Neuron (in vitro differentiated cells): ENCODE measurements at regions not wholly inside any gene's neighbourhood (a gene's known extent, or its start where the extent isn't known, plus 50 kb on each side); places are given as distances from the start of the nearest gene placed in this dataset.
"Not testable (repeated sequence)": the region's sequence is repeated elsewhere in the genome, so short reads cannot be mapped to it uniquely, and the experiment has no call there.

Experiments used
- H2AFZ ChIP-seq: one replicate; pipeline ENCODE4 v1.6.1; 2013; ENCODE audit warnings: low read depth, mild to moderate bottlenecking, inconsistent platforms, low read length, moderate library complexity
- H3K27me3 ChIP-seq: one replicate; pipeline ENCODE4 v1.6.1; 2013; ENCODE audit warnings: low read length; ENCODE audit not compliant: insufficient read depth
- H3K36me3 ChIP-seq: one replicate; pipeline ENCODE4 v1.6.1; 2013; ENCODE audit warnings: low read length; ENCODE audit not compliant: insufficient read depth
- H3K4me1 ChIP-seq: one replicate; pipeline ENCODE4 v1.6.1; 2013; ENCODE audit warnings: low read length; ENCODE audit not compliant: insufficient read depth
- H3K4me3 ChIP-seq: 2 replicates; pipeline ENCODE4 v1.5.1; 2013; ENCODE audit warnings: mild to moderate bottlenecking, low read length, moderate library complexity
- H3K9me3 ChIP-seq: one replicate; pipeline ENCODE4 v1.6.1; 2013; ENCODE audit warnings: low read length

DNA sequence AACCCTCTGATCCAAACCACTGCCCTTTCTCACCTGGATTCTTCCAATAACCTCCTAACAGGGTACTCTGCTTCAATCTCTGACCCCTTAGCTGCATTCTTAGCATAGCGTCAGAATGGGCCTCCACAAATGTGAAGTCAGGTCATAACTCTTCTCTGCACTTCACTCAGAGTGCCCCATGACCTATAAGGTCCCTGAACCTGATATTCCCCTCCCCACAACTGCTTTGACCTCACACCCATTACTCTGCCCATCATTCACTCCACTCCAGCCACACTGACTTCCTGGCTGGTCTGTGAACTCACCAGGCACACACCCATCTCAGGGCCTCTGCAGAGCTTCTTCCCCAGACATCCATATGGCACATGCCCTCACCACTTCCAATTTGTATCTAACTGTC lies 141.9 kb downstream of the ZNF281 start:
- Histone ChIP-seq H3K4me3 (no peak overlapping the region), H3K9me3 (no peaks in the 10 kb centered on the region), H3K4me1 (no peaks in the 10 kb centered on the region), H3K27me3 (no peaks in the 10 kb centered on the region), H3K36me3 (no peaks in the 10 kb centered on the region), H2AFZ (no peak overlapping the region)

DNA sequence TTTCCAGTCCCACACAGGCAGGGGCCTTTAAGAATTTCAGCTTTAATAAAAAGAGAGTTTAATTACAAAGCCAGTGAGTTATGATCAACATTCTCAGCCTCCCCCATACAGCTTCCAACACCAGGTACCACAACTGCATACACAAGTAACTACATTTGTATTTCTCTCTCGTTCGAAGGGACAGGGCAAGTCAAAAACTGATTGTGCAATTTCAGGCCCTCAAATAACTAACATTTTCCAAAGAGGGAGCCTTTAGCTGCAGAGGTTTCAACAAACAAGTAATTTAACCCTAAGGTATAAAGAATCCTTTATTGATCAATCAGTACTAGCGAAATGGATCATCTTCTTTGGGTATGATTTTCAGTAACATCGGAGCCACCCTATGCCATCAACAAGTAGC lies 142.4 kb downstream of the ZNF281 start:
- Histone ChIP-seq H3K27me3 (no peaks in the 10 kb centered on the region), H2AFZ (no peak overlapping the region), H3K9me3 (no peaks in the 10 kb centered on the region), H3K36me3 (no peaks in the 10 kb centered on the region), H3K4me1 (no peaks in the 10 kb centered on the region), H3K4me3 (no peak overlapping the region)

DNA sequence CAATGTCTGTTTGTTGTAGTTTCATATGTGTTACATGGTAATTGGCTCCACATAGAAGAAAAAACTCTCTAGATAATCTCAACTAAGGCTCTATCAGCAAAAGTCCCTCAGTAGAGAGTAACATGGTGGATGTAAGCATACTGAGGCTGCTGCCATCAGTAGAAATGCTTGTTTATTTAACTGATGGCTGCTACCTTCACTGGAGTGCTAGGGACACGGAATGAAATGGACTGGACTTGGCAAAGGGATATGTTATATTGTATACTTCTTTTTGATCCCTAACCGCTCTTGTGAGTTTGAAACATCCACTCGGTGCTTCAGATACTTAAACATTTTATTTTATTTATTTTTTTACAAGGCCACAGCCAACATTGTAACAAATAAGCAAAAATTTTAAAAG lies 143.0 kb downstream of the ZNF281 start:
- H3K36me3 ChIP-seq: no peaks in the 10 kb centered on the region
- H3K27me3 ChIP-seq: no peaks in the 10 kb centered on the region
- H3K9me3 ChIP-seq: no peaks in the 10 kb centered on the region
- no peaks in the 10 kb centered on the region for H3K4me1 ChIP-seq
- no peak overlapping the region for H3K4me3 ChIP-seq
- no peak overlapping the region for H2AFZ ChIP-seq

DNA sequence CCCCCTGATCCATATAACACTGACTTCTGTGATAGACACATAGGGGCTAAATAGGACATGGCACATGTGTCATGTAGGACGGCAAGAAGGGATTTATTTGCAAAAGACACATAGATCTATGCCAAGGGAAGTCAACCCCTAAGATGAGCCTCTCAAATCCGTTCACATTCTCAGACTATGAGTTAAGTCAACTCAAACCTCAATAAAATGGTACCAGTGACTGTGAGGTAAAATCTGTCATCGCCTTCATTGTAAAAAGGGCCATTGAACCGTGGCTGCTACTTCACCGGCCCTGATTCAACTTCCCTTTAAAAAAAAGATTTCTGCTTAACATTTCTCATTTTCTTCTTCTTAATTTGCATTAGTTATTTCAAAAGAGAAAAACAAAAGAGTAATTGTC lies 144.0 kb downstream of the ZNF281 start:
- no peaks in the 10 kb centered on the region for H3K27me3 ChIP-seq
- no peaks in the 10 kb centered on the region for H3K4me1 ChIP-seq
- no peak overlapping the region for H3K4me3 ChIP-seq
- H3K9me3 ChIP-seq: no peaks in the 10 kb centered on the region
- no peak overlapping the region for H2AFZ ChIP-seq
- no peaks in the 10 kb centered on the region for H3K36me3 ChIP-seq

DNA sequence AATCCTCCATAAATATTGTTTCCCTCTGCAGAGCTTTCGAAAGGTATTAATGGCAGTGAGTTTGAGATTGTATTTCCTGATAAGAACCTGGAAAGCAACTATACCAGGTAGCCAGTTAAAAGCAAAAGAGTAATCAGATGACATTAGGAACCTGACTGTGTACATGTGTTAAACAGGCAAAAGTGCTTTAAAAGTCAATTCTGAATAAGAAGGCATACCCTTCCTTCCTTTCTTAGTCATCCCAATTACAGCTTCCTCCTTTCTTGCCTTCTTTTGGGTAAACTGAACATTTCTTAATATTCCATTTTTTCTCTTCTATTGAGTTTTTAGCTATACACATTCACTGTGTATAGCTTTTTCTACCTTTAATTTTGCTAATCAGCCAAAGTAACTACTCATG lies 144.7 kb downstream of the ZNF281 start:
- Histone ChIP-seq H3K9me3 (no peaks in the 10 kb centered on the region), H2AFZ (no peak overlapping the region), H3K36me3 (no peaks in the 10 kb centered on the region), H3K27me3 (no peaks in the 10 kb centered on the region), H3K4me3 (no peak overlapping the region), H3K4me1 (no peaks in the 10 kb centered on the region)

DNA sequence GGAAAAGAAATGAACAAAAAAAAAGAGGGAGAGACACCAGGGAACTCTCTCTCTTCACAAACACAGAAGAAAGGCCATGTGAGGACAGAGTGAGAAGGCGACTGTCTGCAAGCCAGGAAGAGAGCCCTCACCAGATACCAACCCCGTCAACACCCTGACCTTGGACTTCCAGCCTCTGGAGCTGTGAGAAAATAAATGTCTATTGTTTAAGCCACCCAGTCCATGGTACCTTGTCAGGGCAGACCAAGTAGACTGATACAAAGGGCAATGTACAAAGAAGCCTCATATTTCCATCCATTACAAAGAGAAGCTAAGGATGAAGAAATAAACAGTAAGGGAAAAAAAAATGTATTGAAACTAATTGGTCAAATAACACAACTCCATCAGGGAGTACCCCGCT lies 146.6 kb downstream of the ZNF281 start:
- Histone ChIP-seq H3K9me3 (no peaks in the 10 kb centered on the region), H3K4me1 (no peaks in the 10 kb centered on the region), H2AFZ (no peak overlapping the region), H3K4me3 (no peak overlapping the region), H3K36me3 (no peaks in the 10 kb centered on the region), H3K27me3 (no peaks in the 10 kb centered on the region)

DNA sequence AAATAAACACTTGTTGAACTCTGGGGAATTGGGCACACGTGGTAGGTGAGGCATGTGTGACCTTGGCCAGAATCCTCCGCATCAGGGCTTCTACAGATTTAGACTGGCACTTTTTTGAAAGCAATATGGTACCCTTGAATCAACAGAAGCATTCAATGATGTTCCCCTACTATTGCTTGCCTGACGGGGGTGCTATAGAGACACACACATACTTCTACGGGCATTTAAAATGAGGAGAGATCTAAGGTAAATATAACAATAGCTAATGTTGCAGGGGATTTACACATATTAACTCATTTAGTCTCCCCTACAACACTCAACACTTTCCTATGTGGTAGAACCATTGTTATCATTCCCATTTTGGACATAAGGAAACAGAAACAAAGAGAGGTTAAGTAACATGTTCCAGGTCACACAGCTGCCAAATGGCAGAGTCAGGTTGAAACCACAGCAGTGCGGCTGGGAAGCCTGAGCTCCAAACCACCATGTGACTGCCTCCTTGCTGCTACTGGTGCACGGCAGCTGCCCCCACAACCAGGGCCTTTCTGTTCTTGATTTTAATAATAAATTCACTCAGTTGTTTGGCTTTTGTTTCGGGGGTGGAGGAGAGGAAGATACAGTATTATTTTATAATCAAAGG lies 147.4 kb downstream of the ZNF281 start:
- H3K27me3 ChIP-seq: no peaks in the 10 kb centered on the region
- no peak overlapping the region for H2AFZ ChIP-seq
- H3K4me3 ChIP-seq: no peak overlapping the region
- no peaks in the 10 kb centered on the region for H3K4me1 ChIP-seq
- no peaks in the 10 kb centered on the region for H3K9me3 ChIP-seq
- H3K36me3 ChIP-seq: no peaks in the 10 kb centered on the region

DNA sequence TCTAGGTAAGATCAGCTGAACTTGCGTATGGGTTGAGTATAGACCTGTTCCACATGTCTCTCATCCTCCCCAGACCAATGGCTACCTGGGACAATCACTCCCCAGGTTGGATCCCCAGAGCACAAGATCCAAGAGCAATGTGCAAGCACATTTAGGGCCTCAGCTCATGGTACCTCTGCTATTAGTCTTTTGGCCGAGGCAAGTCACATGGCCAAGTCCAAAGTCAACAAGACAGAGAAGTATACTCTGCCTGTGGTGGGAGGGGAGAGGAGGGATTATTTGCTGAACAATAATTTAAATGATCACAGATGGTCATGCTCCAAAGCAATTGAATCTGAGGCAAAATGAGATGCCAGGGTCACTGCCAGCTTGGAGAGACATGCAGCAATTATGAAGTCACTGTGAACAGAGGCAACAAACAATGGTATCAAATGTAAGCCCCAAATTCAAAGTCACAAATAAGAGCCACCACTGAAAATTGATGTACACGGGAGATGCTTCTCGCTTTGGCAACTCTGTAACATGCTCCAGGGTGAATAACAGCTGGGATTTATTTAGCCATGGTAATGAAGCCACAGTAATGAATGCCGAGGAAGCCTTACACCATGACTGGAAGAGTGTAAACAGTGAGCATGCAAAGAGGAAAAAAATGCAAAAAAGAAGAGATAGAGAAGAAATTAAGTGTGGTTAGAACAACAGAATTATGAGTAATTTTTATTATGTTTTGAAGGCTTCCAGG lies 149.1 kb downstream of the ZNF281 start:
- H3K9me3 ChIP-seq: no peaks in the 10 kb centered on the region
- no peak overlapping the region for H2AFZ ChIP-seq

DNA sequence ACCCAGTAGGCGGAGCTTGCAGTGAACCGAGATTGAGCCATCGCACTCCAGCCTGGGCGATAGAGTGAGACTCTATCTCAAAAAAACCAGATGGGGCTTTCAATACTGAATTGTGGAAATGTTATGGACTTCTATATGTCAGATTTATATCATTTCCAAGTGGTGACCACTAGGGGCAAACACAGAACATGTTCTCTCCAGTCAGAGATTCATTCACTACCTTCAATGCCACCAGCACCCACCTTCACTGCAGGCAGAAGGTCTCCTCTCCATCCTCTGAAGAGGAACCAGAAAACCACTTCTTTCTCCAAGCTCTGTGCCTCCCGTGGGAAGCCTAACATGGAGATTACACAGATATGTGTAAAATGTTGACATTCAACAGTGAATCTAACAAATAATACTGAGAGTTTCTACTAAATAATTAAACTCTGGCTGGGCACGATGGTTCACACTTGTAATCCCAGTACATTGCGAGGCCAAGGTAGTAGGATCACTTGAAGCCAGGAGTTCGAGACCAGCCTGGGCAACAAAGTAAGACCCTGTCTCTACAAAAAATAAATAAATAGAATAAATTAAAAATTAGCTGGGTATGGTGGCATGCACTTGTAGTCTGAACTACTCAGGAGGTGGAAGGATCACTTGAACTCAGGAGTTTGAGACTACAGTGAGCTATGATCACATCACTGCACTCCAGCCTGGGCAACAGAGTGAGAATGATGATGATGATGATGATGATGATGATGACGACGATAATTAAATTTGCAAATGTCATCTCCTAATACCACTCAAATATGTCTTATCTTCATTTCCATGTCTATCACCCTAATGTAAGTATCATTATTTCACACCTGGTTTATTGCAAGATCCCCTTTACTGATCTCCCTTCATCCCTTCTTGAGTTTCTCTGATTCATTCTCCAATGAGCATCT lies 151.1 kb downstream of the ZNF281 start:
- Histone ChIP-seq H3K27me3 (no peaks in the 10 kb centered on the region), H3K9me3 (no peaks in the 10 kb centered on the region), H3K36me3 (no peaks in the 10 kb centered on the region), H2AFZ (no peak overlapping the region), H3K4me3 (no peak overlapping the region), H3K4me1 (no peaks in the 10 kb centered on the region)

More for the DNA sequence above, 149.1 kb downstream of the ZNF281 start:
- Histone ChIP-seq H3K27me3 (no peaks in the 10 kb centered on the region), H3K4me1 (no peaks in the 10 kb centered on the region), H3K36me3 (no peaks in the 10 kb centered on the region), H3K4me3 (no peak overlapping the region)

DNA sequence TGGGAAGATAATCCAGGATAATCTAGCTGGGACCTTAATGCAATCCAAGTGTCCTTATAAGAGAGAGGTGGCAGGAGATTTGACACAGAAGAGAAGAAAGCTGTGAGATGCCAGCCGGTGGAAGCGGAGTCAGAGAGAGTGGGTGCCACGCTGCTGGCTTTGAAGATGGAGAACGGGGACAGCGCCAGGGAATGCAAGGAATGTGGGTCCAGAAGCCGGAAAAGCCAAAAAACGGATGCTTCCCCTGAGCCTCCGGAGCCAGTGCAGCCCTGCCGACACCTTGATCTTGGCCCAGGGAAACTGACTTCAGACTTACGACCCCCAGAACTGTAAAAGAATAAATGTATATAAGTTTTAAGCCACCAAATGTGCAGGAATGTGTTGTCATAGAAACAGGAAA lies 152.6 kb downstream of the ZNF281 start:
- H3K9me3 ChIP-seq: no peaks in the 10 kb centered on the region
- no peak overlapping the region for H3K4me3 ChIP-seq
- no peak overlapping the region for H2AFZ ChIP-seq
- no peaks in the 10 kb centered on the region for H3K4me1 ChIP-seq
- no peaks in the 10 kb centered on the region for H3K36me3 ChIP-seq
- no peaks in the 10 kb centered on the region for H3K27me3 ChIP-seq

DNA sequence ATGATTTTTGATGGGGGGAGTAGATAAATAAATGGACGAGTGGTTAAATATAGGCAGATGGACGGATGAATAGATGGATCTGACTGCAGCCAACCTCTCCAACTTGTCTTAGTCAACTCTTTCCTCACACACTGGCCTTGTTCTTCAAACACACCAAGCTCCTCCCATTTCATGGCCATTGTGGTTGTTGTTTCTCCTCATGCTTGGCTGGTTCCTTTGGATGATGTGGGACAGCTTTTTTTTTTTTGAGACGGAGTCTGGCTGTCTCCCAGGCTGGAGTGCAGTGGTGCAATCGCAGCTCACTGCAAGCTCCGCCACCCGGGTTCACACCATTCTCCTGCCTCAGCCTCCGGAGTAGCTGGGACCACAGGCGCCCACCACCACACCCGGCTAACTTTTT lies 155.2 kb downstream of the ZNF281 start:
- not testable (repeated sequence) for H3K4me1 ChIP-seq, H3K9me3 ChIP-seq, H3K36me3 ChIP-seq, H2AFZ ChIP-seq, H3K27me3 ChIP-seq, H3K4me3 ChIP-seq

DNA sequence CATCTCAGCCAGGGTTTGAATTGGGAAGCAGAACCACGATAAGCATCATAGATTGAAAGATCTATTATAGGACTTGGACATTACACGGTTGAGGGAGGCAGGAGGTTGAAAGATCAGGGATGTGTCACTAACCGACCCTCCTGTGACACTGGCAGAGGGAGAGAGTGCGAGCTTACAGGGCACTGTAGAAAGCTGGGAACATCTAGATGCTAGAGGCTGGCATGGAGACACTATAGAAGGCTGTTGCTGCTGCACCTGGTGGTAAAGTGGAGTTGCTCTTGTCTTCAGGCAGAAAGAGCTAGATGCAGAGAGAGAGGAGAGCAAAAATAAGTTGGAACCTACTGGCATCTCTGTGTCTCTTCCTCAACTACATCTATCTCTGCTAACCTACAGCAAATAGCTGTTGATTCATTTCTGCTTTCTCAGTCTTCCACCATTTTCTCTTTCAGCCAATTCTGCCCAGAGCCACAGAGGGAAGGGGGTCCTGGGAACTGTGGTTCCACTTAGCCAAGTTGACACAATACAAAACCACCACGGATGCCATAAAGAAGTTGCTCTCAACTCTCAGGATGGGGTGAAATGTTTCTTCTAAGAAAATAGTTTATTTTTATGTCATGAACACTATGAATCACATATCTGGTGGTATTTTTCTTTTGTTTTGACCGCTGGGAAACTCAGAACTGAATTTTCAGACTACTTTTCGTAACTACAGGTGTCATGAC lies 155.9 kb downstream of the ZNF281 start:
- Histone ChIP-seq H3K4me1 (no peaks in the 10 kb centered on the region), H3K36me3 (no peaks in the 10 kb centered on the region), H3K27me3 (no peaks in the 10 kb centered on the region), H2AFZ (no peak overlapping the region), H3K9me3 (no peaks in the 10 kb centered on the region), H3K4me3 (no peak overlapping the region)

DNA sequence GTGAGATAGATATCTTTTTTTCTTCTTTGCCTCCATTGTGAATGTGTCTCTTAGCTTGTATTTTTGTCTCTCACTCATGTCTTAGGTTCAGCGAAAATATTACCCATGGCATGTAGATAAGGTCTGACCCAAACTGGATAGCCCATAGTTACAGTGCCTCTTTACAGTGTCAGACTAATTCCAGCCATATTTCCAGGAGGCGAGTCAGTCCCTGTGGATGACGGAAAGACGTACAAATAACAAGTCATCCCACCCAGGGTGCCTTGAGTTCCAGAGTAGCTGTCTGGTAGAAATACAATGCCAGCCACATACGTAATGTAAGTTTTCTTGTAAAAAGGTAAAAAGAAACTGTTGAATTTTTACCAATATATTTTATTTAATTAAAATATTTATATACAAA lies 157.3 kb downstream of the ZNF281 start:
- Histone ChIP-seq H3K4me3 (no peak overlapping the region), H3K36me3 (no peaks in the 10 kb centered on the region), H3K4me1 (peaks cover 3% of the 10 kb centered on the region), H3K9me3 (no peaks in the 10 kb centered on the region), H2AFZ (no peak overlapping the region), H3K27me3 (no peaks in the 10 kb centered on the region)
